22Rv1 (cell line): ENCODE measurements at regions not wholly inside any gene's neighbourhood (a gene's known extent, or its start where the extent isn't known, plus 50 kb on each side); places are given as distances from the start of the nearest gene placed in this dataset.

Source experiments
- H3K27ac ChIP-seq: fragments of 450-650 bp; 2 replicates; pipeline ENCODE4 v1.5.1; 2017
- ZFX ChIP-seq: fragments of 450-650 bp; IDR thresholded peaks from 2 replicates; pipeline ENCODE4 v1.6.1; 2017; ENCODE audit warnings: antibody characterized with exemption, borderline replicate concordance
- TF ChIP-seq, protein P1 (sequence below): fragments of 450-650 bp; IDR thresholded peaks from 2 replicates; pipeline ENCODE4 v1.5.1; 2017; ENCODE audit warnings: mild to moderate bottlenecking

DNA sequence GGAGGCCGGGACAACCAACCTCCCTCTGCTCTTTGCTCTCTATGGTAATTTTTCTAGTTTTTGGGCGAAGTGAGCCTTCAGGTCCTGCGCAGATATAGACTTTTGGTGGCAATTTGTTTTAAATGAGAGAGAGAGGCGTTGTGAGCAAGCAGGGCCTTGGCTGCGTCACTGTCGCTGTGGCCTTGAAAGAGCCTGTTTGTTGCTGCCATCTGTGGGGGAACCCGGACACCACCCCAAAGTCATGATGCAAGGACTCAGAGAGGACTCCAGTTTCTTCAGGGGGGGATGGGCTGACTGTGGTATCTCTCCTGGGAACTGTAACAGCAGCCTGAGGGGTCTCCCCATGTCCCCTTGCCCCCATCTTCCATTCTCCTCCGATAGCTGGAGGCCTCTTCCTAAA, 462.7 kb upstream of the SULF2 start:
- no peak overlapping the region for H3K27ac ChIP-seq
- TF ChIP-seq, protein P1, sequence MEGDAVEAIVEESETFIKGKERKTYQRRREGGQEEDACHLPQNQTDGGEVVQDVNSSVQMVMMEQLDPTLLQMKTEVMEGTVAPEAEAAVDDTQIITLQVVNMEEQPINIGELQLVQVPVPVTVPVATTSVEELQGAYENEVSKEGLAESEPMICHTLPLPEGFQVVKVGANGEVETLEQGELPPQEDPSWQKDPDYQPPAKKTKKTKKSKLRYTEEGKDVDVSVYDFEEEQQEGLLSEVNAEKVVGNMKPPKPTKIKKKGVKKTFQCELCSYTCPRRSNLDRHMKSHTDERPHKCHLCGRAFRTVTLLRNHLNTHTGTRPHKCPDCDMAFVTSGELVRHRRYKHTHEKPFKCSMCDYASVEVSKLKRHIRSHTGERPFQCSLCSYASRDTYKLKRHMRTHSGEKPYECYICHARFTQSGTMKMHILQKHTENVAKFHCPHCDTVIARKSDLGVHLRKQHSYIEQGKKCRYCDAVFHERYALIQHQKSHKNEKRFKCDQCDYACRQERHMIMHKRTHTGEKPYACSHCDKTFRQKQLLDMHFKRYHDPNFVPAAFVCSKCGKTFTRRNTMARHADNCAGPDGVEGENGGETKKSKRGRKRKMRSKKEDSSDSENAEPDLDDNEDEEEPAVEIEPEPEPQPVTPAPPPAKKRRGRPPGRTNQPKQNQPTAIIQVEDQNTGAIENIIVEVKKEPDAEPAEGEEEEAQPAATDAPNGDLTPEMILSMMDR: no peak
- TF ChIP-seq ZFX: no peak

DNA sequence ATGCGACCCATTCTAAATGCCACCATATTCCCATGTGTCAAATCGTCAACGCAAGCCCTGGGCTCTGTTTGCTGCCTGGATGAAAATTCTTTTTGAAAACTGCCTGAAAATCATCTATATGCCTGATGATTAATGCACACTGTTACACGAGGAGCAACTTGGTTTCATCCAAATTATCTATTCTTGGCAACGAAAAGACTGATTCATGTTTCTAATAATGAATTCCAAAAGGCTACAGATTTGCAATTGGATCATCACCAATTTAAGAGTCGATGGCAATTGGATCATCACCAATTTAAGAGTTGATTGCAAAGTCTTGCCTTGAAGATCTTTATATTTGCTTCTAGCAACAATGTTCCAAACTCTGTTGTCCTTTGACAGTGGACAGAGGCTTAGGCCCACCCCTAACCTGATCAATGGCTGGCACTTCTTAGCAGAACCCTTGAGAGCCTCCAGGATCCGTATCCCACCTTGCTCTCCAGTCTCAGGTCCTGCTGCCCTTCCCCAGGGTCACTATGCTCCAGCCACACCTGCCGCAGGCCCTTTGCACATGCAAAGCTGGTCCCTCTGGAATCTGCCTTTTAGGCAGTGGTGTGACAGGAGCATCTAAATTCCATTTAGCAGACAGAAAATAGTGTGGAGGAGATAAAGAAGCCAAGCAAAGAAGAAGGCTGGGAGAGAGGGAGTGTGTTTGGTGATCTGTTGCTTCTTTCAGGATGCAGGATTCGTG, 460.9 kb upstream of the SULF2 start:
- TF ChIP-seq ZFX: no peak
- TF ChIP-seq, protein P1: no peak
- H3K27ac ChIP-seq: no peak overlapping the region

DNA sequence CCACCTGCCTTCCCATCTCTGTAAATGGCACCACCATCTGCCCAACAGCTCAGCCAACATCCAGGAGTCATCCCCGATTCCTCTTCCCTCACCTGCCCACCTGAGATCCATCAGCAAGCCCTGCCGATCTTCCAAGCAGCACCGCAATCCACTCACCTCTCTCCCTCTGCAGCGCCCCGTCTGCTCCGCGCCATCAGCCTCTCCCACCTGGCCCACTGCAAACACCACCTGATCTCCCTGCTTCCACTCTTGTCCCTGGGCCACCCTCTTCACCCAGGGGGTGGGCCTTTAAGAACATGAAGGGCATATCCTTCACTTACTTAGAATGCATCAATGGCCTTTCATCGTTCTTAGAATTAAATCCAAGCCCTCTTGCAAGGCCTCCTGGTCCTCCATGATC, 457.3 kb upstream of the SULF2 start:
- TF ChIP-seq, protein P1: no peak
- TF ChIP-seq ZFX: no peak
- no peak overlapping the region for H3K27ac ChIP-seq

DNA sequence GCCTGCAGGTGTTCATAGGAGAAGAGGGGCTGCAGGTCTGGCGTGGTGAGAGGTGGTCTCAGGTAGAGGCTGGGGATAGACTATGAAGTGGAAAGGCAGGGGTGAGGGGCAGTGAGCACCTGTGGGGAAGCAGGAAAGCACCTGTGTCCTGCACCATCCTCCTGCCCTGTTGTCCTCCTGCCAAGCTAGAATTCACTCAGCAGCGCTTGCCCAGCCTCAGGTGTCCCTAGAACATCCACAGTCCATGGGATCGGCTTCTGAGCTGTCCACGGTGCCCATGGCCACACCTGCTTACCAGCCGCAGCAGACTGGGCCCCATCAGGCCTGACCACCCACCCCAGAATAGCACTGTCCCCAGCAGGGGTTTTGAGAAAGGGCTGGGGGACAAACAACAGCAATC, 456.2 kb upstream of the SULF2 start:
- TF ChIP-seq ZFX: no peak
- TF ChIP-seq, protein P1: no peak
- H3K27ac ChIP-seq: no peak overlapping the region

DNA sequence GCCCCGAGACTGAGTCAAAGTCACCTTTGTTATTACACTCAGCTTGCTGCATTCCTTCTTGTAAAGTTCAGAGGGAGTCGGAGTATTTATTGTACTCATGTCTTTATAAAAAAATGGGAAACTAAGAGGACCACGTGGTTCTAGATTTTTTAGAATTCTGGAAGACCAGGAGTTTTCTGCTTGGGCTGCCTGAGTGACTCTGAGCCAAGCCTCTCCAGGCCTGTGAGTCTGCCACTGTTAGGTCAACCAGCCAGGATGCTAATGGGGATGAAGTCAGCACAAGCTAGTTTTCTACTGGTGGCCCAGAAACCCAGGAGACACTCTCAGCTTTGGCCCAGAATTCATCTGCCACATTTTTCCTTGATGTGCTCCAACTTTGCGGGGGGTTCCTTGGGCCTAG, 453.5 kb upstream of the SULF2 start:
- H3K27ac ChIP-seq: no peak overlapping the region
- TF ChIP-seq ZFX: no peak
- TF ChIP-seq, protein P1: no peak

DNA sequence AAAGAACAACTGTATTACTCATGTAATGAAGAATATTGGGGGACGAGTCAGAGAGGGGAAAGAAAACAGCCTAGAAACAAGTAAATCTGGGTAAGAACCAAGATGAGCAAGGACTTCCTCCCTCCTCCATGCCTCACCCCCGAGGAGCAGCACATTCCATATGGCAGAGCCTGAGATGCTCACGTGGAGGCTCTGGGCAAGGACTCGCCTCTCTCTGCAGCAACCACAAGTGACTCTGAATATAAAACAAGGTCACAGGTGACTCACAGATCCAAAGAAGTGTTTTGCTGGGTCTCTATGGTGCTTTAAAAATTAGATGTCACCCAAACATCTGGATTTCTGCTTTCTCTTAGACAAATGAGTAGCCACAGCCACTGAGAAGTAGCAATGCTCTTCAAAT, 453.0 kb upstream of the SULF2 start:
- no peak for TF ChIP-seq ZFX
- TF ChIP-seq, protein P1: no peak

More for the DNA sequence above, 453.0 kb upstream of the SULF2 start:
- no peak overlapping the region for H3K27ac ChIP-seq
